H1 (cell line): ENCODE measurements at regions not wholly inside any gene's neighbourhood (a gene's known extent, or its start where the extent isn't known, plus 50 kb on each side); places are given as distances from the start of the nearest gene placed in this dataset.

Experiments
- CTCF ChIA-PET: fragments of 300-600 bp; sonication (Branson Sonifier 250); formaldehyde crosslinking; loops from one replicate; lab custom pipeline; 2021; ENCODE audit not compliant: partially characterized antibody; lab: Charles Lee
- POLR2A ChIA-PET: fragments of 300-600 bp; sonication (Branson Sonifier 250); formaldehyde crosslinking; loops from one replicate; lab custom pipeline; 2021; ENCODE audit warnings: inconsistent platforms; ENCODE audit not compliant: partially characterized antibody; lab: Charles Lee
- DNase-seq, 2 experiments: peaks; one replicate each; pipeline versions ENCODE4 v3.0.0 to v3.0.0-alpha.2; 2010 to 2022; ENCODE audit warnings: low spot score in 2 of 2, low read depth in 1 of 2, mixed read lengths in 1 of 2
- FAIRE-seq: peaks from 2 replicates; lab custom pipeline; 2011; peaks lifted over from hg19 to GRCh38; lab: Jason Lieb, UNC
- H2AFZ ChIP-seq: 2 replicates; pipeline ENCODE4 v1.8.1; 2012; ENCODE audit warnings: low read length, inconsistent platforms
- H2AK5ac ChIP-seq: 2 replicates; pipeline ENCODE4 v1.6.1; 2013; ENCODE audit warnings: low read depth, low read length
- H2BK120ac ChIP-seq: replicated peaks from 2 replicates; pipeline ENCODE3; 2013; ENCODE audit warnings: low read depth, low read length, inconsistent platforms
- H2BK12ac ChIP-seq: 2 replicates; pipeline ENCODE4 v1.6.1; 2013; ENCODE audit warnings: low read depth, low read length
- H2BK15ac ChIP-seq: 2 replicates; pipeline ENCODE4 v1.6.1; 2013; ENCODE audit warnings: low read length
- H2BK20ac ChIP-seq: 2 replicates; pipeline ENCODE4 v1.6.1; 2013; ENCODE audit warnings: low read length
- H2BK5ac ChIP-seq: 2 replicates; pipeline ENCODE4 v1.6.1; 2013; ENCODE audit warnings: low read depth, low read length
- H3K14ac ChIP-seq: 2 replicates; pipeline ENCODE4 v1.6.1; 2013; ENCODE audit warnings: inconsistent platforms; ENCODE audit not compliant: insufficient read length
- H3K18ac ChIP-seq: 2 replicates; pipeline ENCODE4 v1.6.1; 2013; ENCODE audit warnings: low read length; ENCODE audit errors: extremely low read depth
- H3K23ac ChIP-seq: 2 replicates; pipeline ENCODE4 v1.6.1; 2013; ENCODE audit warnings: inconsistent platforms; ENCODE audit not compliant: insufficient read length
- H3K23me2 ChIP-seq: 2 replicates; pipeline ENCODE4 v1.6.1; 2013; ENCODE audit warnings: low read depth, low read length
- H3K27ac ChIP-seq: 2 replicates; pipeline ENCODE4 v1.6.1; 2011; ENCODE audit warnings: low read depth, low read length, inconsistent platforms
- H3K27me3 ChIP-seq, 4 experiments: replicated peaks in 1 of 4; 1 replicate in 1 of 4; 2 replicates in 3 of 4; pipeline versions ENCODE4 v1.6.1 to v1.8.1; 2011 to 2013; ENCODE audit warnings: low read length in 3 of 4, mild to moderate bottlenecking in 3 of 4, inconsistent platforms in 2 of 4, mixed read lengths in 2 of 4, moderate library complexity in 1 of 4; ENCODE audit not compliant: control insufficient read depth in 3 of 4, insufficient read depth in 3 of 4; ENCODE audit errors: extremely low read depth in 1 of 4
- H3K36me3 ChIP-seq, 4 experiments: 2 replicates each; pipeline versions ENCODE4 v1.6.1 to v1.8.1; 2011 to 2013; ENCODE audit warnings: mild to moderate bottlenecking in 4 of 4, low read length in 3 of 4, moderate library complexity in 2 of 4, control low read depth in 1 of 4, inconsistent platforms in 1 of 4; ENCODE audit not compliant: insufficient read depth in 4 of 4, control insufficient read depth in 2 of 4
- H3K4ac ChIP-seq: replicated peaks from 2 replicates; pipeline ENCODE3; 2013; ENCODE audit warnings: low read length, low read depth, mixed read lengths, inconsistent platforms; ENCODE audit not compliant: insufficient read length
- H3K4me1 ChIP-seq, 4 experiments: replicated peaks in 1 of 4; 1 replicate in 1 of 4; 2 replicates in 3 of 4; pipeline versions ENCODE4 v1.6.1 to v1.8.1; 2011 to 2013; ENCODE audit warnings: low read length in 3 of 4, inconsistent platforms in 2 of 4, mixed read lengths in 1 of 4; ENCODE audit not compliant: insufficient read depth in 4 of 4, control insufficient read depth in 3 of 4
- H3K4me2 ChIP-seq, 2 experiments: 2 replicates each; pipeline versions ENCODE4 v1.6.1 to v1.8.1; 2011 to 2013; ENCODE audit warnings: low read depth in 2 of 2, low read length in 2 of 2, control low read depth in 1 of 2, inconsistent platforms in 1 of 2, mild to moderate bottlenecking in 1 of 2; ENCODE audit not compliant: insufficient read depth in 1 of 2
- H3K4me3 ChIP-seq, 4 experiments: fragments of 200-600, 300-600 bp in 1 of 4; sonication (generic), shearing (Covaris generic), sonication (Bioruptor Twin) in 1 of 4; 2 replicates each; pipeline versions ENCODE4 v1.5.1 to v1.8.1; 2011 to 2016; ENCODE audit warnings: low read length in 4 of 4, low read depth in 3 of 4, control low read depth in 2 of 4, inconsistent platforms in 2 of 4, mild to moderate bottlenecking in 2 of 4, mixed read lengths in 1 of 4, moderate library complexity in 1 of 4; ENCODE audit not compliant: insufficient read depth in 2 of 4; ENCODE audit errors: extremely low read depth in 1 of 4
- H3K56ac ChIP-seq: replicated peaks from 2 replicates; pipeline ENCODE3; 2013; ENCODE audit warnings: low read depth, mild to moderate bottlenecking, mixed read lengths, low read length, inconsistent platforms; ENCODE audit not compliant: insufficient read length
- H3K79me1 ChIP-seq: 2 replicates; pipeline ENCODE4 v1.6.1; 2013; ENCODE audit warnings: low read depth, low read length, control low read depth
- H3K79me2 ChIP-seq, 2 experiments: 2 replicates each; pipeline versions ENCODE4 v1.6.1 to v1.8.1; 2012 to 2013; ENCODE audit warnings: low read length in 2 of 2, mild to moderate bottlenecking in 2 of 2, inconsistent platforms in 1 of 2; ENCODE audit not compliant: insufficient read depth in 2 of 2, control insufficient read depth in 1 of 2
- H3K9ac ChIP-seq, 4 experiments: replicated peaks in 1 of 4; 1 replicate in 1 of 4; 2 replicates in 3 of 4; pipeline versions ENCODE4 v1.6.1 to v1.8.1; 2011 to 2013; ENCODE audit warnings: low read depth in 3 of 4, low read length in 3 of 4, control low read depth in 2 of 4, mild to moderate bottlenecking in 2 of 4, moderate library complexity in 2 of 4, inconsistent platforms in 1 of 4; ENCODE audit errors: extremely low read depth in 1 of 4
- H3K9me3 ChIP-seq, 2 experiments: 2 replicates each; pipeline versions ENCODE4 v1.6.1 to v1.8.1; 2012 to 2013; ENCODE audit warnings: mild to moderate bottlenecking in 2 of 2, moderate library complexity in 2 of 2, control low read depth in 1 of 2, inconsistent platforms in 1 of 2, low read depth in 1 of 2, low read length in 1 of 2, mixed read lengths in 1 of 2; ENCODE audit not compliant: insufficient read depth in 2 of 2
- H4K20me1 ChIP-seq, 2 experiments: replicated peaks in 1 of 2; 2 replicates each; pipeline versions ENCODE3 to v1.8.1; 2011 to 2013; ENCODE audit warnings: inconsistent platforms in 2 of 2, low read length in 2 of 2, mild to moderate bottlenecking in 1 of 2; ENCODE audit not compliant: insufficient read depth in 2 of 2, control insufficient read depth in 1 of 2
- H4K5ac ChIP-seq: 2 replicates; pipeline ENCODE4 v1.6.1; 2013; ENCODE audit warnings: low read length, low read depth, mixed read lengths, inconsistent platforms; ENCODE audit not compliant: insufficient read length
- H4K8ac ChIP-seq: 2 replicates; pipeline ENCODE4 v1.8.0; 2013; ENCODE audit warnings: mild to moderate bottlenecking, moderate library complexity, low read length, inconsistent platforms; ENCODE audit not compliant: insufficient read depth; ENCODE audit errors: extremely low read depth
- H4K91ac ChIP-seq: replicated peaks from 2 replicates; pipeline ENCODE3; 2013; ENCODE audit warnings: low read length, mixed read lengths, inconsistent platforms; ENCODE audit not compliant: insufficient read length
- CBX5 ChIP-seq: fragments of 300-800, 300-1000 bp; sonication (generic); IDR thresholded peaks from 2 replicates; pipeline ENCODE4 v1.7.1; 2016; ENCODE audit warnings: antibody characterized with exemption, low read length, low read depth
- CTBP2 ChIP-seq: IDR thresholded peaks from 2 replicates; pipeline ENCODE4 v1.7.0; 2011; ENCODE audit warnings: borderline replicate concordance, mild to moderate bottlenecking, moderate library complexity, mixed read lengths, low read length; ENCODE audit not compliant: insufficient read depth, insufficient read length
- MAFK ChIP-seq: IDR thresholded peaks from 2 replicates; pipeline ENCODE4 v1.6.1; 2012; ENCODE audit warnings: low read depth, mild to moderate bottlenecking, improper control_type of control experiment, low read length
- NANOG ChIP-seq: IDR thresholded peaks from 2 replicates; pipeline ENCODE4 v1.6.1; 2011; ENCODE audit warnings: low read length, low read depth, mild to moderate bottlenecking, inconsistent platforms; ENCODE audit not compliant: insufficient read depth, poor library complexity, severe bottlenecking
- RNF2 ChIP-seq: fragments of 200-900, 300-1000 bp; sonication (generic); IDR thresholded peaks from 2 replicates; pipeline ENCODE4 v1.7.1; 2016; ENCODE audit warnings: borderline replicate concordance, low read depth, mild to moderate bottlenecking, antibody characterized with exemption, low read length; ENCODE audit not compliant: poor library complexity, severe bottlenecking; ENCODE audit errors: missing control alignments
- SIX5 ChIP-seq: IDR thresholded peaks from 2 replicates; pipeline ENCODE4 v1.6.1; 2011; ENCODE audit warnings: mild to moderate bottlenecking, low read depth, low read length
- whole genome bisulfite sequencing, 2 experiments: shearing (Covaris generic) in 1 of 2; methylation state at CpG; one replicate each; pipeline versions ENCODE4 v1.1.6 to v1.1.7; 2013 to 2015; ENCODE audit warnings: low lambda C conversion rate in 2 of 2, mixed read lengths in 2 of 2, inconsistent platforms in 1 of 2, low coverage in 1 of 2, missing lambda C conversion rate in 1 of 2; ENCODE audit not compliant: insufficient replicate concordance in 2 of 2, insufficient coverage in 1 of 2, insufficient read length in 1 of 2; ENCODE audit errors: extremely low coverage in 1 of 2, missing lambda C conversion rate in 1 of 2; 5-methylcytosine and 5-hydroxymethylcytosine counted together

DNA sequence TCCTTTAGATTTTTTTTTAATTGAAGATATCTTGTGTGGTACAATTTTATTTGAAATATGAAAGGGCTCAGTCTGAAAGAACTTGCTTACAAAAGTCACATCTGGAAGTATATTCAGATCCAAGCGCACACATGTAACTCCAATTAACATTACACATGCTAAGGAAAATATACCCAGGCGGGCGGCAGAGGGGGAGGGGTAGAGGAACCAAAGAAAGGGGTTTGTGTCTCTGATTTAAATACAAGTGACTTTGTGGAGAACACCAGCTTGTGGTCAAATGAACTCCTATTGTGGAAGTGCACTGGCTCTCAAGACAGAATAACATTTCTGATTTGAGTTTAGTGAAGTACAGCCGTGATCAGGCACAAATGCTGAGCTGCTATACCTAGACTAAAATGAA is 280.2 kb upstream of the SOX11 start:
- H3K27me3 ChIP-seq = no peaks in the 10 kb centered on the region
- H3K79me2 ChIP-seq = no peaks in the 10 kb centered on the region
- no peaks in the 10 kb centered on the region for H4K20me1 ChIP-seq
- no peak overlapping the region for H3K56ac ChIP-seq
- no peaks in the 10 kb centered on the region for H3K79me1 ChIP-seq
- H3K23ac ChIP-seq = no peak overlapping the region
- H3K23me2 ChIP-seq = no peaks in the 10 kb centered on the region
- DNase-seq = no peak
- no peak overlapping the region for H2BK15ac ChIP-seq
- no peak overlapping the region for H3K14ac ChIP-seq
- no peak overlapping the region for H4K8ac ChIP-seq
- ChIA-PET CTCF (no interaction called here), POLR2A (no interaction called here)
- peaks cover 0 to 10% (median 8%) of the 10 kb centered on the region in 4 experiments; a peak in 5 of 7 replicates for H3K4me1 ChIP-seq
- no peak overlapping the region for H2BK20ac ChIP-seq
- no peak overlapping the region for H3K4me2 ChIP-seq
- no peak overlapping the region for H3K9ac ChIP-seq
- no peak overlapping the region for H3K4me3 ChIP-seq
- H3K27ac ChIP-seq = no peak overlapping the region
- no peak overlapping the region for H4K5ac ChIP-seq
- H4K91ac ChIP-seq = no peak overlapping the region
- H3K18ac ChIP-seq = no peak overlapping the region
- WGBS, 2 experiments = 81% methylated on average over 4 of the region's 4 CpGs; no CpG with 5 or more reads in 1 of the 2 experiments
- no peak overlapping the region for H2BK5ac ChIP-seq
- H3K4ac ChIP-seq = no peak overlapping the region
- H3K9me3 ChIP-seq = no peaks in the 10 kb centered on the region; a peak in 1 of 4 replicates
- no peak overlapping the region for H2AFZ ChIP-seq
- no peak overlapping the region for H2BK12ac ChIP-seq
- H3K36me3 ChIP-seq = no peaks in the 10 kb centered on the region
- H2AK5ac ChIP-seq = no peak overlapping the region
- no peak for FAIRE-seq
- no peak overlapping the region for H2BK120ac ChIP-seq
- no peak for TF ChIP-seq CTBP2
- no peak for TF ChIP-seq RNF2
- no peak for TF ChIP-seq SIX5
- TF ChIP-seq NANOG = no peak
- TF ChIP-seq CBX5 = no peak
- TF ChIP-seq MAFK = no peak
